ENCODE measurements at regions not wholly inside any gene's neighbourhood (a gene's known extent, or its start where the extent isn't known, plus 50 kb on each side); places are given as distances from the start of the nearest gene placed in this dataset.

GRCh38 chr16:22683258-22683657 lies 130.7 kb upstream of the HS3ST2 start:
- Mint-ChIP-seq H3K36me3 (ENCODE audit: low read depth) (peaks cover 8% of the 10 kb centered on the region), H3K9me3 (peaks cover 16% of the 10 kb centered on the region), H3K4me1 (peaks cover 5% of the 10 kb centered on the region; the same call in 2 of the 3 replicates), H3K27me3 (ENCODE audit: insufficient read depth, low read depth, poor library complexity) (peaks cover 2% of the 10 kb centered on the region), H3K27ac (no peak overlapping the region), H3K4me3 (no peak overlapping the region)
- no peak overlapping the region for H3K27ac ChIP-seq (ENCODE audit: low read depth)
- H3K4me1 ChIP-seq (ENCODE audit: insufficient read depth), result peaks cover 5% of the 10 kb centered on the region; the same call in 1 of the 2 replicates
- peaks cover 8% of the 10 kb centered on the region; the same call in 1 of the 2 replicates for H3K36me3 ChIP-seq (ENCODE audit: insufficient read depth)
- peaks cover 15% of the 10 kb centered on the region for H3K9me2 ChIP-seq (ENCODE audit: insufficient read depth)
- ATAC-seq, result no peak
- DNase-seq (ENCODE audit: low spot score), result no peak
- no peaks in the 10 kb centered on the region for H3K27me3 ChIP-seq (ENCODE audit: insufficient read depth)
- no peak overlapping the region for H3K4me2 ChIP-seq
- no peaks in the 10 kb centered on the region for H4K20me1 ChIP-seq (replicated peaks; ENCODE audit: insufficient read depth)
- TF ChIP-seq ZNF331 (CRISPR knock-in tag; IDR thresholded peaks at IDR 0.05; ENCODE audit: low read depth) (no peak), REST (IDR thresholded peaks at IDR 0.05; ENCODE audit: unreplicated experiment) (no peak), EZH2 (IDR thresholded peaks at IDR 0.05; ENCODE audit: low read depth, unreplicated experiment) (no peak), CREB1 (CRISPR knock-in tag; IDR thresholded peaks at IDR 0.05; ENCODE audit: low read depth) (no peak), ZNF114 (CRISPR knock-in tag; IDR thresholded peaks at IDR 0.05) (no peak), ZNF462 (CRISPR knock-in tag; IDR thresholded peaks at IDR 0.05) (no peak), CTCF (conservative IDR thresholded peaks at IDR 0.05; ENCODE audit: low read depth in 2 of 2) (no peak), STAT1 (IDR thresholded peaks at IDR 0.05; ENCODE audit: unreplicated experiment) (no peak), POLR2AphosphoS5 (IDR thresholded peaks at IDR 0.05; ENCODE audit: low read depth) (no peak), EZH2phosphoT487 (IDR thresholded peaks at IDR 0.05; ENCODE audit: unreplicated experiment) (no peak), JUNB (IDR thresholded peaks at IDR 0.05; ENCODE audit: unreplicated experiment) (no peak), ETS1 (IDR thresholded peaks at IDR 0.05) (no peak), NANOG (IDR thresholded peaks at IDR 0.05; ENCODE audit: borderline replicate concordance) (no peak)
- peaks cover 3% of the 10 kb centered on the region; the same call in 1 of the 2 replicates for H3F3A ChIP-seq (replicated peaks; ENCODE audit: low read depth)
- H2AFZ ChIP-seq, result peak overlapping the region; percentile 44; the same call in 1 of the 2 replicates
- no peaks in the 10 kb centered on the region for H3K79me2 ChIP-seq (replicated peaks; ENCODE audit: insufficient read depth)
- no peak overlapping the region for H3K4me3 ChIP-seq
